OCI-LY3 (cell line): ENCODE measurements at regions not wholly inside any gene's neighbourhood (a gene's known extent, or its start where the extent isn't known, plus 50 kb on each side); places are given as distances from the start of the nearest gene placed in this dataset.

Experiments
- H2AFZ ChIP-seq: fragments of 200-600, 300-600 bp; shearing (Covaris generic); 2 replicates; pipeline ENCODE4 v1.6.0; 2014; ENCODE audit warnings: antibody characterized with exemption, low read depth, low read length
- H3K27ac ChIP-seq: fragments of 200-600, 300-600 bp; sonication (generic); 2 replicates; pipeline ENCODE4 v1.5.1; 2014; ENCODE audit warnings: mild to moderate bottlenecking, low read length, moderate library complexity, mixed read lengths
- H3K27me3 ChIP-seq: fragments of 200-600, 300-600 bp; sonication (generic); 2 replicates; pipeline ENCODE4 v1.6.1; 2014; ENCODE audit warnings: low read depth, low read length, mixed read lengths
- H3K36me3 ChIP-seq: fragments of 200-600, 300-600 bp; sonication (generic); replicated peaks from 2 replicates; pipeline ENCODE3; 2014; ENCODE audit warnings: low read depth, low read length, mixed read lengths
- H3K4me1 ChIP-seq: fragments of 300-600, 200-600 bp; sonication (generic); 2 replicates; pipeline ENCODE4 v1.6.1; 2014; ENCODE audit warnings: low read length, mixed read lengths
- H3K4me2 ChIP-seq: fragments of 200-600, 300-600 bp; sonication (generic); 2 replicates; pipeline ENCODE4 v1.6.1; 2014; ENCODE audit warnings: low read length, mixed read lengths
- H3K4me3 ChIP-seq: fragments of 300-600, 200-600 bp; sonication (generic); 2 replicates; pipeline ENCODE4 v1.5.1; 2014; ENCODE audit warnings: antibody characterized with exemption, mild to moderate bottlenecking, low read length, moderate library complexity
- H3K79me2 ChIP-seq: fragments of 300-600, 200-600 bp; shearing (Covaris generic); 2 replicates; pipeline ENCODE4 v1.6.1; 2014; ENCODE audit warnings: mild to moderate bottlenecking, low read length, mixed read lengths
- H3K9ac ChIP-seq: fragments of 300-600, 200-600 bp; shearing (Covaris generic); 2 replicates; pipeline ENCODE4 v1.6.0; 2014; ENCODE audit warnings: mild to moderate bottlenecking, low read length, moderate library complexity
- H3K9me3 ChIP-seq: fragments of 200-600, 300-600 bp; shearing (Covaris generic); 2 replicates; pipeline ENCODE4 v1.6.1; 2014; ENCODE audit warnings: low read length, mixed read lengths; ENCODE audit not compliant: insufficient read depth
- H4K20me1 ChIP-seq: fragments of 200-600, 300-600 bp; sonication (generic); 2 replicates; pipeline ENCODE4 v1.6.1; 2016; ENCODE audit warnings: low read length, mixed read lengths; ENCODE audit not compliant: insufficient read depth
- EZH2phosphoT487 ChIP-seq: fragments of 200-600 bp; shearing (Covaris generic); IDR thresholded peaks from 2 replicates; pipeline ENCODE4 v1.6.1; 2018; ENCODE audit warnings: antibody characterized with exemption, mixed run types, low read depth
- TF ChIP-seq, protein P1 (sequence below): fragments of 200-600, 300-600 bp; sonication (generic); IDR thresholded peaks from 2 replicates; pipeline ENCODE4 v1.5.1; 2014; ENCODE audit warnings: antibody characterized with exemption, low read length, low read depth

DNA sequence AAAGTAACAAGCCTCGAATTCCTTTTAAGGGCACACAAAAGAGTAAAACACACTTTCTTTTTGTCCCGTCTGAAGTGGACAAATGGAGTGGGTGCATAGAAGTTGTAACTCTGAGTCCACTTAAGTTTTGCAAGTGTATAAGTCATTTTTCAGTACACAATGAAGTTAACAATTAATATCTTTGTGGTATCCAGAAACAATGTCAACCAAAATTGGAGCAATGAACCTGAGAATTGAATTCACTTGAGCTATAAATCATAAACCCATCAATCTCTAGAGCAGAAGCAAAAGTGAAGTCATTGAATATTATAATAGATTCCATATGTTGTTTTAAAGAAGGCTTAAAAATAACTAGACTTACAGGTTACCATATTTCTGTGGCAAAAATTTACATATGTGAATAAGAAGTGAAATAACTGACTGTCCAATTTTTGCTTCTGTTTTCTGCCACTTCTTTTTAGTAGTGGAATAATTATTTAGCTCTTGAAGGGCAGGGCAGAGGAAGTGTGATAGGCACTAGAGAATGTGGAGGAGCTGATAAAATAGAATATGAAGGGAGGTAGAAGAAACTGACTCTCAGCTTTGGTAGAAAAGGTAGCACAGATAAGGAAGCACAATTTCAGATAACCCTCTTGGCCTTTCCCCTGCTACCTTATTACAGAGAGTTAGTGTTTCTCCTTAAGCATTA lies 73.9 kb upstream of the RGL1 start:
- H3K4me3 ChIP-seq = no peak overlapping the region
- peak overlapping the region; percentile 7 for H3K4me2 ChIP-seq
- TF ChIP-seq, protein P1, sequence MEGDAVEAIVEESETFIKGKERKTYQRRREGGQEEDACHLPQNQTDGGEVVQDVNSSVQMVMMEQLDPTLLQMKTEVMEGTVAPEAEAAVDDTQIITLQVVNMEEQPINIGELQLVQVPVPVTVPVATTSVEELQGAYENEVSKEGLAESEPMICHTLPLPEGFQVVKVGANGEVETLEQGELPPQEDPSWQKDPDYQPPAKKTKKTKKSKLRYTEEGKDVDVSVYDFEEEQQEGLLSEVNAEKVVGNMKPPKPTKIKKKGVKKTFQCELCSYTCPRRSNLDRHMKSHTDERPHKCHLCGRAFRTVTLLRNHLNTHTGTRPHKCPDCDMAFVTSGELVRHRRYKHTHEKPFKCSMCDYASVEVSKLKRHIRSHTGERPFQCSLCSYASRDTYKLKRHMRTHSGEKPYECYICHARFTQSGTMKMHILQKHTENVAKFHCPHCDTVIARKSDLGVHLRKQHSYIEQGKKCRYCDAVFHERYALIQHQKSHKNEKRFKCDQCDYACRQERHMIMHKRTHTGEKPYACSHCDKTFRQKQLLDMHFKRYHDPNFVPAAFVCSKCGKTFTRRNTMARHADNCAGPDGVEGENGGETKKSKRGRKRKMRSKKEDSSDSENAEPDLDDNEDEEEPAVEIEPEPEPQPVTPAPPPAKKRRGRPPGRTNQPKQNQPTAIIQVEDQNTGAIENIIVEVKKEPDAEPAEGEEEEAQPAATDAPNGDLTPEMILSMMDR = no peak
- TF ChIP-seq EZH2phosphoT487 = no peak
- no peaks in the 10 kb centered on the region for H3K79me2 ChIP-seq
- H3K27me3 ChIP-seq = peaks cover 8% of the 10 kb centered on the region; the same call in 1 of the 2 replicates
- no peaks in the 10 kb centered on the region for H3K36me3 ChIP-seq
- 0 out of 2 replicates have a peak overlapping the region, but pooled peaks have one; percentile 7 for H3K27ac ChIP-seq
- H2AFZ ChIP-seq = no peak overlapping the region
- H4K20me1 ChIP-seq = no peaks in the 10 kb centered on the region
- H3K9ac ChIP-seq = no peak overlapping the region; the same call in 1 of the 2 replicates
- H3K9me3 ChIP-seq = no peaks in the 10 kb centered on the region
- H3K4me1 ChIP-seq = peaks cover 18% of the 10 kb centered on the region

DNA sequence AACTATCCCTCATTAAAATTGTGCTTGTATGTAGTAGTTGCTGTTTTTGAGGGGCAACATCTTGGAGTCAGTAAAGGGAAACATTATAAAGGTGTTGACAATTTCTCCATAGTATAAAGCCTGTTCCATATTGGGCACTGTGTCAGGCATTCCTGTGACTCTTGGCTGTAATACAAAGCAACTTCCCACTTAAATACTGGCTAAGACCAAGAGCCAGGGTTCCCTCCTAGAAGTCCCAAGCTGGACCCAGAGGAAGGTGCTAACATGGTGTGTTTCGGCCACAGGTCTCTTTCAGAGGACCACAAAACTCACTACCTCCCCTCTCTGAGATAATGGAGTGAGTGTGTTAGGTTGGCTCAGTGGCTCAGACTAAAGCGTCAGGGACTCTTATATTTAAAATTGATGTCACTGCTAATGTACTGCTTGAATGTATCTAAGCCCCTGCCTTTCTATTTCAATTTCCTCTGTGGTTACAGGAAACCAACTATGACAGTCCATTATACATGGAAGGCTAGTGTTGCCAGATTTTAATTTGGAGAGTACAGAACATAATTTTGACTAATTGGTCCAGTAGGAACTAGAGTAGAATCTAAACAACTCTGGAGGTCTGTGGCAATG lies 74.7 kb upstream of the RGL1 start:
- peaks cover 18% of the 10 kb centered on the region for H3K4me1 ChIP-seq
- H2AFZ ChIP-seq = no peak overlapping the region
- no peak overlapping the region for H3K9ac ChIP-seq
- peaks cover 7% of the 10 kb centered on the region; the same call in 1 of the 2 replicates for H3K27me3 ChIP-seq
- H3K4me3 ChIP-seq = no peak overlapping the region
- no peaks in the 10 kb centered on the region for H3K36me3 ChIP-seq
- H3K4me2 ChIP-seq = no peak overlapping the region
- H4K20me1 ChIP-seq = no peaks in the 10 kb centered on the region
- H3K9me3 ChIP-seq = no peaks in the 10 kb centered on the region
- no peak overlapping the region for H3K27ac ChIP-seq
- H3K79me2 ChIP-seq = no peaks in the 10 kb centered on the region
- TF ChIP-seq, protein P1 = no peak
- no peak for TF ChIP-seq EZH2phosphoT487

DNA sequence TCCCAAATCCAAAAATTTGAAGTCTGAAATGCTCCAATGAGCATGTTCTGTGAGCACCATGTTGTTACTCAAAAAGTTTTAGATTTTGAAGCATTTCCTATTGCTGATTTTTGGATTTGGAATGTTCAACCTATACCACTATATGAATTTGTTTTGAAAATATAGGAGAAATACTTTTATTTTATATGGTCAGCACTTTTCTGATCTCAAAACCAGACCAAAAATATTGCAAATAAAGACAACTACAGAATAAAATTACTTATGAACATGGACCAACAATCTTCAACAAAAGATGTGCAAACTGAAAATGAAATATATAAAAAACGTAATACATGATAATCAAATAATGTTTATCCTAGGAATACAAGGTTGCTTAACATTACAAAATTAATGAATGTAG lies 73.7 kb upstream of the APOBEC4 start:
- no peak overlapping the region for H3K9ac ChIP-seq
- H4K20me1 ChIP-seq = no peaks in the 10 kb centered on the region
- H3K4me3 ChIP-seq = no peak overlapping the region
- no peaks in the 10 kb centered on the region for H3K27me3 ChIP-seq
- H3K36me3 ChIP-seq = no peaks in the 10 kb centered on the region
- no peak overlapping the region for H3K4me2 ChIP-seq
- no peak overlapping the region for H3K27ac ChIP-seq
- peaks cover 17% of the 10 kb centered on the region for H3K4me1 ChIP-seq
- no peaks in the 10 kb centered on the region for H3K79me2 ChIP-seq
- H3K9me3 ChIP-seq = no peaks in the 10 kb centered on the region
- no peak overlapping the region for H2AFZ ChIP-seq
- TF ChIP-seq, protein P1 = no peak
- no peak for TF ChIP-seq EZH2phosphoT487

DNA sequence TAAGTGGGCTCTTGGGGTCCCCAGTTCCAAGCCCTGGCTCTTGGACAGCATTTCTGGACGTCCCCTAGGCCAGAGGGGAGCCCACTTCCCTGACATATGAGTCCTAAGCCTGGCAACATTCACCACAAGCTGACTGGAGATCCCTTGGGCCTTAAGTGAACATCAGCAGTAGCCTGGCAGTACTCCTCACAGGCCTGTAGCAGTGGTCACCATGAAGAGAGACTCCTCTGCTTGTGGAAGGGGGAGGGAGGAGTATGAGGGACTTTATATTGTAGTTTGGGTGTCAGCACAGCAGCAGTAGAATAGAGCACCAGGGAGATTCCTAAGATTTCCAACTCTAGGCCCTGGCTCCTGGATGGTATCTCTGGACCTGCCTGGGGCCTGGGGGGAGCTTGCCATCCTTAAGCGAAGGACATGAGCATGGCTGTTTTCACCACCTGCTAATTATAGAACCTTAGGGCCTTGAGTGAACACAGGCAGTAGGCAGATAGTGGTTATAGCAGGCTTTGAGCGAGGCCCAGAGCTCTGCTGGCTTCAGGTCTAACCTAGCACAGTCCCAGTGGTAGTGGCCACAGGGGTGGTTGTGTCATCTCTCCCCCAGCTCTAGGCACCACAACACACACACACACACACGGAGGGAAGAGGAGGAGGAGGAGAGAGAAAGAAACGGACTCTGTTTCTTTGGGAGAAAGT lies 71.4 kb upstream of the APOBEC4 start:
- TF ChIP-seq, protein P1 = no peak
- TF ChIP-seq EZH2phosphoT487 = no peak
- H3K27me3 ChIP-seq = no peaks in the 10 kb centered on the region
- H3K27ac ChIP-seq = no peak overlapping the region
- no peaks in the 10 kb centered on the region for H4K20me1 ChIP-seq
- no peak overlapping the region for H2AFZ ChIP-seq
- H3K36me3 ChIP-seq = no peaks in the 10 kb centered on the region
- H3K4me1 ChIP-seq = no peaks in the 10 kb centered on the region
- H3K4me2 ChIP-seq = no peak overlapping the region
- no peak overlapping the region for H3K9ac ChIP-seq
- no peak overlapping the region for H3K4me3 ChIP-seq
- H3K79me2 ChIP-seq = no peaks in the 10 kb centered on the region
- H3K9me3 ChIP-seq = no peaks in the 10 kb centered on the region
